Adrenal gland (tissue), 5 donors: ENCODE measurements at regions not wholly inside any gene's neighbourhood (a gene's known extent, or its start where the extent isn't known, plus 50 kb on each side); places are given as distances from the start of the nearest gene placed in this dataset.

Experiments used
- CTCF ChIP-seq, 6 experiments: fragments of 450-650 bp in 4 of 6; fragments of 200-600 bp in 2 of 6; sonication (generic) in 1 of 6; IDR thresholded peaks; 1 replicate in 5 of 6; 2 replicates in 1 of 6; pipeline versions ENCODE4 v1.5.1 to v1.8.0; 2016 to 2021; ENCODE audit warnings: antibody characterized with exemption in 6 of 6, mild to moderate bottlenecking in 2 of 6, moderate library complexity in 1 of 6
- POLR2A ChIP-seq, 2 donors: fragments of 450-650 bp; IDR thresholded peaks; one replicate each; pipeline ENCODE4 v1.6.1; 2017; ENCODE audit warnings: antibody characterized with exemption in 2 of 2, mild to moderate bottlenecking in 2 of 2, moderate library complexity in 1 of 2
- donor health status: DM: no; HTN: no; CAD: no.

DNA sequence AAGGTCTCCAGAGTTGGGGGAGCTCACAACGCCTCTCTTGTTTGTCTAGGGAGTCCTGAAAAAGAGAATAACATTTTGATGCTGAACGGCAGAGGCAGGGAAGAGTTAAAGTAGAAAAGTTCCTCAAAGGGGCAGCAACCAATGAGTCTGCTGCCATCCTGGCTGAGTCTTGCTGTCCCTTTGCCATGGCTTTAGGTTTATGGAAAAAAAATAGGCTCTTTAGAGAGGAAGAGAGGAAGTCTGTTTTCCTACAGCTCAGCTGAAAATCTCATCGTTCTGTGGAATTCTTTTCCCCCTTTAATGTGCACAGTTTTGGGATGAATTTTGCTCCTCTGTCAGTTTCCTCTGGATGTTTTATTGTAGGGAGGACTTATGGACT lies 314.8 kb upstream of the TBX3 start:
- TF ChIP-seq POLR2A (IDR thresholded peaks at IDR 0.05), result no peak
- TF ChIP-seq CTCF (IDR thresholded peaks at IDR 0.05), result no peak
